BE2C (cell line): ENCODE measurements at regions not wholly inside any gene's neighbourhood (a gene's known extent, or its start where the extent isn't known, plus 50 kb on each side); places are given as distances from the start of the nearest gene placed in this dataset.

Experiments
- DNase-seq: peaks from one replicate; pipeline ENCODE4 v3.0.0-alpha.2; 2020
- H3K27me3 ChIP-seq: fragments of 250-450 bp; sonication (Bioruptor Pico); 2 replicates; pipeline ENCODE4 v1.5.1; 2020; ENCODE audit warnings: mild to moderate bottlenecking
- H3K36me3 ChIP-seq: fragments of 250-450 bp; sonication (Bioruptor Pico); 2 replicates; pipeline ENCODE4 v1.5.1; 2020; ENCODE audit warnings: mild to moderate bottlenecking
- H3K4me1 ChIP-seq: fragments of 250-450 bp; sonication (Bioruptor Pico); 2 replicates; pipeline ENCODE4 v1.5.1; 2020
- H3K4me3 ChIP-seq: 2 replicates; pipeline ENCODE4 v1.5.1; 2011; ENCODE audit warnings: low read depth, low read length
- H3K9me3 ChIP-seq: fragments of 250-450 bp; sonication (Bioruptor Pico); 2 replicates; pipeline ENCODE4 v1.5.1; 2020
- TF ChIP-seq, protein P1 (sequence below): IDR thresholded peaks from 2 replicates; pipeline ENCODE4 v1.5.1; 2012; ENCODE audit warnings: mild to moderate bottlenecking, low read depth, low read length

DNA sequence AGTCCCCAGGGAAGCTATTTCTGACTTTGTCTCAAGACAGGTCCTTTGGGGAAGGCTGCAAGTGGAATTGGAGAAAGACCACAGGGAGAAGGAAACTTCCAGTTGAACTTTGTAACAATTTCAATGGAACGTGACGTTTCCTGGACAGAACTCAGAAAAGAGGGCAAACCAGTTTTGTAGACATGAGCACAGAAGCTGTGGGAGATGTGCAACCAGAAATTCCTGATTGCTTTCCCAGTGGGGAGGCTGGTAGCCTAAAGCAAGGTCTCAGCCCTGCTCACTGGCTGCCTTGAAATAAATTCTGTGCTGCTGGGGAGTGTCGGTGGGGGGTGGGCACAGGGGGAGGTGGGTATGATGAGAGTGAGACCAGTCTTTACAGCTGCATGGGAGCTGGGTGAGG, 1206.7 kb upstream of the ADGRL2 start:
- H3K4me3 ChIP-seq: no peak overlapping the region
- TF ChIP-seq, protein P1, sequence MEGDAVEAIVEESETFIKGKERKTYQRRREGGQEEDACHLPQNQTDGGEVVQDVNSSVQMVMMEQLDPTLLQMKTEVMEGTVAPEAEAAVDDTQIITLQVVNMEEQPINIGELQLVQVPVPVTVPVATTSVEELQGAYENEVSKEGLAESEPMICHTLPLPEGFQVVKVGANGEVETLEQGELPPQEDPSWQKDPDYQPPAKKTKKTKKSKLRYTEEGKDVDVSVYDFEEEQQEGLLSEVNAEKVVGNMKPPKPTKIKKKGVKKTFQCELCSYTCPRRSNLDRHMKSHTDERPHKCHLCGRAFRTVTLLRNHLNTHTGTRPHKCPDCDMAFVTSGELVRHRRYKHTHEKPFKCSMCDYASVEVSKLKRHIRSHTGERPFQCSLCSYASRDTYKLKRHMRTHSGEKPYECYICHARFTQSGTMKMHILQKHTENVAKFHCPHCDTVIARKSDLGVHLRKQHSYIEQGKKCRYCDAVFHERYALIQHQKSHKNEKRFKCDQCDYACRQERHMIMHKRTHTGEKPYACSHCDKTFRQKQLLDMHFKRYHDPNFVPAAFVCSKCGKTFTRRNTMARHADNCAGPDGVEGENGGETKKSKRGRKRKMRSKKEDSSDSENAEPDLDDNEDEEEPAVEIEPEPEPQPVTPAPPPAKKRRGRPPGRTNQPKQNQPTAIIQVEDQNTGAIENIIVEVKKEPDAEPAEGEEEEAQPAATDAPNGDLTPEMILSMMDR: no peak
- no peaks in the 10 kb centered on the region for H3K9me3 ChIP-seq
- H3K27me3 ChIP-seq: no peaks in the 10 kb centered on the region
- no peaks in the 10 kb centered on the region for H3K4me1 ChIP-seq
- no peaks in the 10 kb centered on the region for H3K36me3 ChIP-seq
- DNase-seq: no peak

GRCh38 chr1:80593197-80593596, 1207.5 kb upstream of the ADGRL2 start:
- no peak for DNase-seq
- no peaks in the 10 kb centered on the region for H3K4me1 ChIP-seq
- H3K36me3 ChIP-seq: no peaks in the 10 kb centered on the region
- TF ChIP-seq, protein P1: no peak
- H3K4me3 ChIP-seq: no peak overlapping the region
- no peaks in the 10 kb centered on the region for H3K9me3 ChIP-seq
- H3K27me3 ChIP-seq: no peaks in the 10 kb centered on the region

- no peak for DNase-seq
These were observed 1217.8 kb upstream of the ADGRL2 start for GRCh38 chr1:80582980-80583379.

DNA sequence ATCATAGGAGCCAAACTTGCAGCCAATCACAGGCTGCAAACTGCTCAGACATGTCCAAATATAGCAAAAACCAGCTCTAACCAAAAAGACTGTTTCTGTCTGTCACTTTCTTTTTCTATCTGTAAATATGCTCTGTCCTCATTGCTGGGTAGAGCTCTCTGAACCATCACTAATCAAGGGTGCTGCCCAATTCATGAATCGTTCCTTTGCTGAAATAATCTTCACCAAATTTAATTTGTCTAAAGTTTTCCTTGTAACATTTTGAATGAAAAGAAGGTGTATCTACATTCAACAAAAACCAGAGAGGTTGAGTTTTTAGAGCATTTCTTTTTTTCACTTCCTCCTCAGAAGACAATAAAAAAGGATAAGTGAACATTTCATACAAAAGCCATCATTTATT, 1221.7 kb upstream of the ADGRL2 start:
- Histone ChIP-seq H3K4me1 (no peaks in the 10 kb centered on the region), H3K4me3 (no peak overlapping the region), H3K9me3 (no peaks in the 10 kb centered on the region), H3K36me3 (no peaks in the 10 kb centered on the region), H3K27me3 (no peaks in the 10 kb centered on the region)
- DNase-seq: no peak
- TF ChIP-seq, protein P1: no peak

More at GRCh38 chr1:80582980-80583379, 1217.8 kb upstream of the ADGRL2 start:
- Histone ChIP-seq H3K4me1 (no peaks in the 10 kb centered on the region), H3K27me3 (no peaks in the 10 kb centered on the region), H3K36me3 (no peaks in the 10 kb centered on the region), H3K4me3 (no peak overlapping the region), H3K9me3 (no peaks in the 10 kb centered on the region)
- TF ChIP-seq, protein P1: no peak

- no peak for DNase-seq
- Histone ChIP-seq H3K9me3 (no peaks in the 10 kb centered on the region), H3K4me1 (no peaks in the 10 kb centered on the region), H3K4me3 (no peak overlapping the region), H3K36me3 (no peaks in the 10 kb centered on the region), H3K27me3 (no peaks in the 10 kb centered on the region)
- TF ChIP-seq, protein P1: no peak
These were observed 1233.9 kb upstream of the ADGRL2 start for GRCh38 chr1:80566867-80567266.

- TF ChIP-seq, protein P1: no peak
- Histone ChIP-seq H3K4me1 (no peaks in the 10 kb centered on the region), H3K4me3 (no peak overlapping the region), H3K9me3 (no peaks in the 10 kb centered on the region), H3K36me3 (no peaks in the 10 kb centered on the region), H3K27me3 (no peaks in the 10 kb centered on the region)
- no peak for DNase-seq
These were observed 1234.6 kb upstream of the ADGRL2 start for GRCh38 chr1:80566123-80566522.
